Smooth muscle cell (in vitro differentiated cells): ENCODE measurements at regions not wholly inside any gene's neighbourhood (a gene's known extent, or its start where the extent isn't known, plus 50 kb on each side); places are given as distances from the start of the nearest gene placed in this dataset.

Experiments
- DNase-seq: peaks from one replicate; lab custom pipeline; 2025; ENCODE audit not compliant: unreplicated experiment; lab: John Stamatoyannopoulos, UW
- H2AFZ ChIP-seq: fragments of 200-600 bp; sonication (generic); 2 replicates; pipeline ENCODE4 v1.6.0; 2016; ENCODE audit warnings: antibody characterized with exemption, low read depth, mild to moderate bottlenecking
- H3F3A ChIP-seq: fragments of 200-600 bp; sonication (generic); 2 replicates; pipeline ENCODE4 v1.6.0; 2017; ENCODE audit warnings: antibody characterized with exemption, low read depth
- H3K27ac ChIP-seq: fragments of 200-600 bp; sonication (generic); 2 replicates; pipeline ENCODE4 v1.5.1; 2016; ENCODE audit warnings: low read depth, mild to moderate bottlenecking
- H3K27me3 ChIP-seq: fragments of 200-600 bp; sonication (generic); 2 replicates; pipeline ENCODE4 v1.6.1; 2016; ENCODE audit warnings: low read depth, mild to moderate bottlenecking
- H3K36me3 ChIP-seq: fragments of 200-600 bp; sonication (generic); 2 replicates; pipeline ENCODE4 v1.5.1; 2016; ENCODE audit warnings: low read depth
- H3K4me1 ChIP-seq: fragments of 200-600 bp; sonication (generic); 2 replicates; pipeline ENCODE4 v1.5.1; 2016; ENCODE audit warnings: low read depth
- H3K4me2 ChIP-seq: fragments of 200-600 bp; sonication (generic); 2 replicates; pipeline ENCODE4 v1.6.0; 2016; ENCODE audit warnings: mild to moderate bottlenecking
- H3K4me3 ChIP-seq: fragments of 200-600 bp; sonication (generic); 2 replicates; pipeline ENCODE4 v1.5.1; 2016; ENCODE audit warnings: mild to moderate bottlenecking
- H3K79me2 ChIP-seq: fragments of 200-600 bp; sonication (generic); 2 replicates; pipeline ENCODE4 v1.6.0; 2016; ENCODE audit warnings: low read depth, mild to moderate bottlenecking
- H3K9ac ChIP-seq: fragments of 200-600 bp; sonication (generic); 2 replicates; pipeline ENCODE4 v1.6.0; 2016; ENCODE audit warnings: low read depth
- H3K9me3 ChIP-seq: fragments of 200-600 bp; sonication (generic); replicated peaks from 2 replicates; pipeline ENCODE4 v1.5.1; 2016; ENCODE audit warnings: low read depth
- H4K20me1 ChIP-seq: fragments of 200-600 bp; sonication (generic); 2 replicates; pipeline ENCODE4 v1.6.0; 2016; ENCODE audit warnings: low read depth
- WGBS: methylation state at CpG from one replicate; pipeline ENCODE4 v1.1.7; 2016; ENCODE audit warnings: low lambda C conversion rate; 5-methylcytosine and 5-hydroxymethylcytosine counted together
- TF ChIP-seq, protein P1 (sequence below): fragments of 200-600 bp; sonication (generic); IDR thresholded peaks from 2 replicates; pipeline ENCODE4 v1.5.1; 2017; ENCODE audit warnings: borderline replicate concordance, mild to moderate bottlenecking, antibody characterized with exemption; ENCODE audit not compliant: insufficient read depth, poor library complexity, severe bottlenecking

DNA sequence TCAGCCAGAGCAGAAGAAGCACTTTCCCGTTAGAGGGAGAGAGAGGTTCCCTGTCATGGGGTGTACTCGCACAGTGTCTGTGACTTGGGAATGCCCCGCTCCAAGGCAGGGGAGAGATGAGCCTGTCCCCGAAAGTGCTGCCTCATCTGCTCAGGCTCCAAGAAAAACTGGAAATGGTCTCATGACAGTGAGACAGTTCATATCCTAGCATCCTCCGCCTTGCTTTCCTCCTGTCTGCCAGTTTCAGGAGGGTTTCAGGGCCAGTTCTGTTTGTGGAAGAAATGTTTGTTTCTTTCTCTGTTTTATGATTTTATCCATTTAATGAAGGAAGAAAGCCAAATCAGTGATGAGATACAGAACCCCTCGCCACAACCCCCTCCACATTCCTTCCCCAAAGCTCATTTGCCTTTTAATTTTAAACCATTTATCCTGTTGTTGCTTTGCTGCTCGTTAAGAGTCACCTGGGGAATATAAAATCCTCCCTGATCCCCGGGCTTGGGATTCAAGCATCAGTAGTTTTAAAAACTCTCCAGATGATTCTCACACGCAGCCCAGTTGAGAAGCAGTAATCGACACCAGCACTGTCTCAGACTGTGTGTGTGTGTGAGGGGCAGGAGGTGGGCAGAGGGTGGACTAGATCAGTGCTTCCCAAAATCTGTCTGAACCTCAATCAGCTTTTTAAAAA lies 144.6 kb upstream of the UBL3 start:
- no peaks in the 10 kb centered on the region for H3K36me3 ChIP-seq
- no peaks in the 10 kb centered on the region for H3K27me3 ChIP-seq
- H3K4me2 ChIP-seq: no peak overlapping the region
- H3K4me1 ChIP-seq: peaks cover 3% of the 10 kb centered on the region
- no peak overlapping the region for H3K9ac ChIP-seq
- H3K27ac ChIP-seq: no peak overlapping the region
- no peaks in the 10 kb centered on the region for H3K9me3 ChIP-seq
- H2AFZ ChIP-seq: no peak overlapping the region
- H3K79me2 ChIP-seq: no peaks in the 10 kb centered on the region
- H4K20me1 ChIP-seq: no peaks in the 10 kb centered on the region
- no peak for DNase-seq
- WGBS: 83% methylated on average over 10 of the region's 10 CpGs
- H3K4me3 ChIP-seq: no peak overlapping the region
- H3F3A ChIP-seq: peaks cover 14% of the 10 kb centered on the region
- TF ChIP-seq, protein P1, sequence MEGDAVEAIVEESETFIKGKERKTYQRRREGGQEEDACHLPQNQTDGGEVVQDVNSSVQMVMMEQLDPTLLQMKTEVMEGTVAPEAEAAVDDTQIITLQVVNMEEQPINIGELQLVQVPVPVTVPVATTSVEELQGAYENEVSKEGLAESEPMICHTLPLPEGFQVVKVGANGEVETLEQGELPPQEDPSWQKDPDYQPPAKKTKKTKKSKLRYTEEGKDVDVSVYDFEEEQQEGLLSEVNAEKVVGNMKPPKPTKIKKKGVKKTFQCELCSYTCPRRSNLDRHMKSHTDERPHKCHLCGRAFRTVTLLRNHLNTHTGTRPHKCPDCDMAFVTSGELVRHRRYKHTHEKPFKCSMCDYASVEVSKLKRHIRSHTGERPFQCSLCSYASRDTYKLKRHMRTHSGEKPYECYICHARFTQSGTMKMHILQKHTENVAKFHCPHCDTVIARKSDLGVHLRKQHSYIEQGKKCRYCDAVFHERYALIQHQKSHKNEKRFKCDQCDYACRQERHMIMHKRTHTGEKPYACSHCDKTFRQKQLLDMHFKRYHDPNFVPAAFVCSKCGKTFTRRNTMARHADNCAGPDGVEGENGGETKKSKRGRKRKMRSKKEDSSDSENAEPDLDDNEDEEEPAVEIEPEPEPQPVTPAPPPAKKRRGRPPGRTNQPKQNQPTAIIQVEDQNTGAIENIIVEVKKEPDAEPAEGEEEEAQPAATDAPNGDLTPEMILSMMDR: no peak

DNA sequence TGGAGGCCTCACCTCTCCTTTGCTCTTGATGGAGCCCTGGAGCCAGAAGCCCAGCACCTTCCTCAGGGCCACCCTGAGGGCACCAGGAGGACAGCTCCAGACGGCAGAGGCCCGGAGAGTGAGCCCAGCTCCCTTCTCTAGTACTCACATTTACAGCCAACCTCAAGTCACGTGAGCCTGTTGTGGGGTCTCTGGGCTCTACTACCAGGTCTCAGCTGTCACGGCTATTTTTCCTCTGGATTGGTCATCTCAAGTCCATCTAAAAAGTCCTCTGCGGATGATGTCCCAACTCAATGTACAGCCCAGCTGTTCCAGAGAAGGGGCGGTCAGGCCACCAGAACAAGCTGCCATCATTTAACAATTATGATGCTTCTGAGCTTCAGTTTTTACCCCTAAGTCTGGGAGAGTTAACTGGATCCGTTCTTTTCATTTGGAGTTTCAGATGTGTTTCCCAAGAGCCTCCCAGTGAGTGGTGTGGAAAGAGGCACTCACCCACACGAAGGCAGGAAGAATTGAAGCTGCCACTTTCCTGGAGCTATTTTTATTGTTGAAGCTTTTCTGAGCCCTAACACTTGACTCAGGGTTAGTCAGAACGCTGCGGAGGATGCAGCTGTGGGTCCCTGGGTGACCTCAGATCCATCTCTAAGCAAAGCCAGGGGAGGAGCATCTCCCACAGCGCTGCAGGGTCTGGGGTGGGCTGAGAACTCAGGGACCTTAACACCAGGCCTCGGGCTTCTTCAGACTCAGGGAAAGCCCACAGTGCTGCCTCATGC lies 143.5 kb upstream of the UBL3 start:
- Histone ChIP-seq H3K27me3 (no peaks in the 10 kb centered on the region), H2AFZ (no peak overlapping the region), H3K27ac (no peak overlapping the region), H3F3A (peaks cover 14% of the 10 kb centered on the region), H3K9me3 (no peaks in the 10 kb centered on the region), H3K4me1 (peaks cover 3% of the 10 kb centered on the region), H3K4me2 (peak overlapping the region; percentile 60), H3K36me3 (no peaks in the 10 kb centered on the region), H4K20me1 (no peaks in the 10 kb centered on the region), H3K79me2 (no peaks in the 10 kb centered on the region), H3K4me3 (no peak overlapping the region), H3K9ac (no peak overlapping the region)
- WGBS: 62% methylated on average over 12 of the region's 12 CpGs
- no peak for DNase-seq
- TF ChIP-seq, protein P1: no peak

DNA sequence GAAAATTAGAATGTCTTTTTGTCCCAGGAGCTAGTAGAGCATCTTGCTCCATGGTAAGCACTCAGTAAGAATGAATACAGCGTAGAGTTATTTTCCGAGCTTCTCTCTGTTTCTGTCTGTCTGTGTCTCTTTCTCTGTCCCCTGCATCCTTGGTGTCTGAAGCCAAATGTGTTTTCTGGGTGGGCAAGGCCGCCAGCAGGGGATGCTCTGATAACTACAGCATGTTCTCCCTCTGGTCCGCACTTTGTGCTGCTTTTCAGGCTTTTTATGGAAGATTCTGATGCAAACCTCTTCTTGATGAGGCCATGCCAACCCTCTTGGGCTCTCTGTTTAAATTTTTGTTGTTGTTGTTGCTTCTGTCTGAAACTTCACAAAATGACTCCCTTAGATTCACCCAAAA lies 142.8 kb upstream of the UBL3 start:
- peaks cover 14% of the 10 kb centered on the region for H3F3A ChIP-seq
- TF ChIP-seq, protein P1: no peak
- WGBS: 96% methylated on average over 4 of the region's 4 CpGs
- no peaks in the 10 kb centered on the region for H3K27me3 ChIP-seq
- H3K9ac ChIP-seq: no peak overlapping the region
- DNase-seq: no peak
- no peak overlapping the region for H3K4me3 ChIP-seq
- H4K20me1 ChIP-seq: no peaks in the 10 kb centered on the region
- no peak overlapping the region for H2AFZ ChIP-seq
- no peaks in the 10 kb centered on the region for H3K36me3 ChIP-seq
- no peaks in the 10 kb centered on the region for H3K79me2 ChIP-seq
- H3K9me3 ChIP-seq: no peaks in the 10 kb centered on the region
- peak overlapping the region; percentile 60 for H3K4me2 ChIP-seq
- peaks cover 3% of the 10 kb centered on the region for H3K4me1 ChIP-seq
- H3K27ac ChIP-seq: no peak overlapping the region
